Skin of body (tissue), 1 donor: ENCODE measurements at regions not wholly inside any gene's neighbourhood (a gene's known extent, or its start where the extent isn't known, plus 50 kb on each side); places are given as distances from the start of the nearest gene placed in this dataset.
"Not testable (repeated sequence)": the region's sequence is repeated elsewhere in the genome, so short reads cannot be mapped to it uniquely, and the experiment has no call there.

ENCODE experiments used
- DNase-seq: peaks from one replicate; lab custom pipeline; 2025; lab: John Stamatoyannopoulos, UW

GRCh38 chr15:98324341-98324970, 323.9 kb upstream of the IGF1R start:
- DNase-seq = no peak

GRCh38 chr15:98326804-98327203, 321.5 kb upstream of the IGF1R start:
- DNase-seq = no peak

- DNase-seq = no peak
These were observed 318.1 kb upstream of the IGF1R start for GRCh38 chr15:98330258-98330657.

GRCh38 chr15:98330692-98331435, 317.5 kb upstream of the IGF1R start:
- no peak for DNase-seq

GRCh38 chr15:98331676-98332075, 316.7 kb upstream of the IGF1R start:
- DNase-seq = no peak

- DNase-seq = no peak
These were observed 315.1 kb upstream of the IGF1R start for GRCh38 chr15:98333251-98333650.

GRCh38 chr15:98342911-98343310, 305.4 kb upstream of the IGF1R start:
- DNase-seq = no peak

- no peak for DNase-seq
These were observed 303.7 kb upstream of the IGF1R start for GRCh38 chr15:98344591-98344990.

- no peak for DNase-seq
These were observed 301.3 kb upstream of the IGF1R start for GRCh38 chr15:98347001-98347400.

GRCh38 chr15:98347866-98348265, 300.5 kb upstream of the IGF1R start:
- DNase-seq = no peak

GRCh38 chr15:98350276-98350675, 298.1 kb upstream of the IGF1R start:
- no peak for DNase-seq

GRCh38 chr15:98358274-98358673, 290.1 kb upstream of the IGF1R start:
- DNase-seq = not testable (repeated sequence)

GRCh38 chr15:98358971-98359370, 289.4 kb upstream of the IGF1R start:
- DNase-seq = no peak

- DNase-seq = no peak
These were observed 284.9 kb upstream of the IGF1R start for GRCh38 chr15:98363416-98363815.

GRCh38 chr15:98363955-98364354, 284.4 kb upstream of the IGF1R start:
- no peak for DNase-seq

- no peak for DNase-seq
These were observed 279.1 kb upstream of the IGF1R start for GRCh38 chr15:98369081-98369716.

- DNase-seq = no peak
These were observed 272.6 kb upstream of the IGF1R start for GRCh38 chr15:98375513-98376340.

GRCh38 chr15:98380721-98381120, 267.6 kb upstream of the IGF1R start:
- no peak for DNase-seq

- no peak for DNase-seq
These were observed 266.9 kb upstream of the IGF1R start for GRCh38 chr15:98381446-98381845.

GRCh38 chr15:98382139-98382538, 266.2 kb upstream of the IGF1R start:
- DNase-seq = no peak

- DNase-seq = no peak
These were observed 264.8 kb upstream of the IGF1R start for GRCh38 chr15:98383571-98383970.
